ENCODE measurements at regions not wholly inside any gene's neighbourhood (a gene's known extent, or its start where the extent isn't known, plus 50 kb on each side); places are given as distances from the start of the nearest gene placed in this dataset.
"Not testable (repeated sequence)": the region's sequence is repeated elsewhere in the genome, so short reads cannot be mapped to it uniquely, and the experiment has no call there.

- no peaks in the 10 kb centered on the region for H3K36me3 ChIP-seq
- H3K27me3 ChIP-seq: no peaks in the 10 kb centered on the region
- H3K9me3 ChIP-seq: no peaks in the 10 kb centered on the region
- H3K27ac ChIP-seq: no peak overlapping the region
- H3K4me1 ChIP-seq: peaks cover 14% of the 10 kb centered on the region
- DNase-seq (ENCODE audit: extremely low spot score in 2 of 2): no peak
- intact Hi-C loops (cut with DNase I): no loop called here
- peak overlapping the region; percentile 31 to 40 for H3K4me3 ChIP-seq
- no peak for TF ChIP-seq POLR2AphosphoS5 (IDR thresholded peaks at IDR 0.05; ENCODE audit: insufficient read depth in 1 of 2, low read depth in 1 of 2)
- TF ChIP-seq POLR2A (IDR thresholded peaks at IDR 0.05): no peak
- no peak for TF ChIP-seq CTCF (IDR thresholded peaks at IDR 0.05)
These were observed 77.2 kb upstream of the HES1 start for GRCh38 chr3:194058753-194059152.

GRCh38 chr3:194061421-194062030, 74.4 kb upstream of the HES1 start:
- Histone ChIP-seq H3K36me3 (no peaks in the 10 kb centered on the region), H3K4me3 (no peak overlapping the region), H3K27ac (no peak overlapping the region), H3K9me3 (no peaks in the 10 kb centered on the region), H3K27me3 (no peaks in the 10 kb centered on the region), H3K4me1 (peaks cover 14% of the 10 kb centered on the region)
- TF ChIP-seq POLR2AphosphoS5 (IDR thresholded peaks at IDR 0.05; ENCODE audit: insufficient read depth in 1 of 2, low read depth in 1 of 2) (no peak), POLR2A (IDR thresholded peaks at IDR 0.05) (no peak), CTCF (IDR thresholded peaks at IDR 0.05) (no peak)
- intact Hi-C loops (cut with DNase I): no loop called here
- no peak for DNase-seq (ENCODE audit: extremely low spot score in 2 of 2)

- Histone ChIP-seq H3K4me1 (peaks cover 11% of the 10 kb centered on the region), H3K27ac (no peak overlapping the region), H3K27me3 (no peaks in the 10 kb centered on the region), H3K36me3 (no peaks in the 10 kb centered on the region), H3K4me3 (no peak overlapping the region), H3K9me3 (no peaks in the 10 kb centered on the region)
- TF ChIP-seq POLR2AphosphoS5 (IDR thresholded peaks at IDR 0.05; ENCODE audit: insufficient read depth in 1 of 2, low read depth in 1 of 2) (no peak), CTCF (IDR thresholded peaks at IDR 0.05) (no peak), POLR2A (IDR thresholded peaks at IDR 0.05) (no peak)
- intact Hi-C loops (cut with DNase I): no loop called here
- no peak for DNase-seq (ENCODE audit: extremely low spot score in 2 of 2)
These were observed 73.1 kb upstream of the HES1 start for GRCh38 chr3:194062830-194063229.

- no peaks in the 10 kb centered on the region for H3K36me3 ChIP-seq
- no peak overlapping the region for H3K4me3 ChIP-seq
- TF ChIP-seq CTCF (IDR thresholded peaks at IDR 0.05): no peak
- TF ChIP-seq POLR2A (IDR thresholded peaks at IDR 0.05): no peak
- no peak for TF ChIP-seq POLR2AphosphoS5 (IDR thresholded peaks at IDR 0.05; ENCODE audit: insufficient read depth in 1 of 2, low read depth in 1 of 2)
- H3K27me3 ChIP-seq: no peaks in the 10 kb centered on the region
- intact Hi-C loops (cut with DNase I): no loop called here
- no peaks in the 10 kb centered on the region for H3K4me1 ChIP-seq
- H3K27ac ChIP-seq: no peak overlapping the region
- no peak for DNase-seq (ENCODE audit: extremely low spot score in 2 of 2)
- no peaks in the 10 kb centered on the region for H3K9me3 ChIP-seq
These were observed 71.3 kb upstream of the HES1 start for GRCh38 chr3:194064380-194065332.

- intact Hi-C loops (cut with DNase I); H3K27me3 ChIP-seq; H3K36me3 ChIP-seq; DNase-seq (ENCODE audit: extremely low spot score in 2 of 2); H3K9me3 ChIP-seq; H3K4me3 ChIP-seq; H3K27ac ChIP-seq: not testable (repeated sequence)
- peaks cover 19% of the 10 kb centered on the region for H3K4me1 ChIP-seq
These were observed 68.6 kb upstream of the HES1 start for GRCh38 chr3:194067327-194067726.
